ENCODE measurements at regions not wholly inside any gene's neighbourhood (a gene's known extent, or its start where the extent isn't known, plus 50 kb on each side); places are given as distances from the start of the nearest gene placed in this dataset.

DNA sequence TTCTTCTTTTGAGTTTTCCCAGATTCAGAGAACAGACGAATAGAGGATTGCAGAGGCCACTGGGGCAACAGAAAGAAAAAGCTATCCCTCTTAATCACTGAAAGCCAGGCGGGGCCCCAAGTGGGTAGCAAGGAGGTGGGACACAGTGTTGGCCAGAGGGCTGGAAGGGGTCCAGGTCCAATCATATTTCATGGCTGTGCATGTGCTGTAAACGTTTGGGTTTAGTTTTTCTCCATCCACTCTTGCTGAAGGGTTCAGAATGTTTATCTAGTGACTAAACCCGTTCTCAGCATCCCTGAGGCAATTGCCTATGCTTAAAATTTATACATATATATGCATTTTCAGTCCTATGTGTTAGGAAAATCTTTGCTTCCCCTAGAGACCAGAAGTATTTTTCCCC is 99.4 kb upstream of the EPHA4 start:
- H3K9me3 ChIP-seq (ENCODE audit: control insufficient read depth in 2 of 2, low read length in 2 of 2): no peaks in the 10 kb centered on the region
- no peak overlapping the region for H3K4me3 ChIP-seq (ENCODE audit: low read depth, low read length)
- H3K27me3 Mint-ChIP-seq: no peaks in the 10 kb centered on the region
- no peaks in the 10 kb centered on the region for H3K4me1 Mint-ChIP-seq
- H3K4me3 Mint-ChIP-seq: no peak overlapping the region
- DNase-seq (no peak), ATAC-seq (ENCODE audit: low read depth in 2 of 2) (no peak)
- no peaks in the 10 kb centered on the region for H3K36me3 ChIP-seq (ENCODE audit: control insufficient read depth, insufficient read depth, low read length)
- peaks cover 0 to 4% (median 0%) of the 10 kb centered on the region in 7 donors for H3K9me3 Mint-ChIP-seq
- no peaks in the 10 kb centered on the region for H3K27me3 ChIP-seq (ENCODE audit: control insufficient read depth, insufficient read depth, low read length)
- no peaks in the 10 kb centered on the region for H3K36me3 Mint-ChIP-seq
- no peaks in the 10 kb centered on the region for H3K4me1 ChIP-seq (ENCODE audit: control insufficient read depth, insufficient read depth, low read length, poor library complexity, severe bottlenecking)
- H3K27ac Mint-ChIP-seq: no peak overlapping the region
- H3K27ac ChIP-seq (ENCODE audit: insufficient read depth, low read length, poor library complexity, severe bottlenecking): no peak overlapping the region

DNA sequence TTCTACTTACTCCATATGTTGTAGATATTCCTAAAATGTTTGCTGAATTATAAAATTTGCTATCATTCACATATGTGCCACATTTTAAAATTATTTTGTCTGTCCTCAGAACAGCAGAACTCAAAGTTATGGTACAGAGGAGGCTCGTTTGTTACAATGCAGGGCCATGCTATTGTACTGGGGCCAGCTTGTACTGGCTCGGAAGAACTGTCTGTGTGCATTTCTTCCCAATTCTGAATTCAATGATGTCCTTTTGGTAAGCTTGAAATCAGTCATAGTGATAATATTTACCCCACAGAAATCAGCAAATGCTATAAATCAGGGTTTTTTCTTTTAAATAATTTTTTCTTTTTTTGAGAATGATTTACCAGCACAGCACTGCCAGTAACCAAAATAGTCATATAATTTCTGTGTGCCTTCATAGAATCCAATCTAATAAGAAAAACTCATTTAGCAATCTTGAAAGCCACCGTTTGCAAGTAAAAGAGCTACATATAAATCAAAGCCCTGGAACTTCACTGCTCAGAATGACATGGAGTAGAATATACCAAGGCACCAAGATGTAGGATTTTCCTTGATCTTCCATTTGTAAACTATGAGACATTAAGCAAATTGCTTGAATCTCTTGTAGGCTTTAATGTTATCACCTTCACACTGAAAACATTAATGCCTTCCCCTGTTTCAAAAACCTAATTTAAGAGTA is 90.7 kb upstream of the EPHA4 start:
- Histone ChIP-seq H3K4me1 (ENCODE audit: control insufficient read depth, insufficient read depth, low read length, poor library complexity, severe bottlenecking) (no peaks in the 10 kb centered on the region), H3K9me3 (ENCODE audit: control insufficient read depth in 2 of 2, low read length in 2 of 2) (no peaks in the 10 kb centered on the region), H3K27ac (ENCODE audit: insufficient read depth, low read length, poor library complexity, severe bottlenecking) (no peak overlapping the region), H3K36me3 (ENCODE audit: control insufficient read depth, insufficient read depth, low read length) (no peaks in the 10 kb centered on the region), H3K27me3 (ENCODE audit: control insufficient read depth, insufficient read depth, low read length) (no peaks in the 10 kb centered on the region), H3K4me3 (ENCODE audit: low read depth, low read length) (no peak overlapping the region)
- no peaks in the 10 kb centered on the region for H3K27me3 Mint-ChIP-seq
- H3K9me3 Mint-ChIP-seq: peaks cover 0 to 5% (median 3%) of the 10 kb centered on the region in 7 donors
- H3K4me3 Mint-ChIP-seq: no peak overlapping the region
- DNase-seq (no peak), ATAC-seq (ENCODE audit: low read depth in 2 of 2) (no peak)
- H3K36me3 Mint-ChIP-seq: no peaks in the 10 kb centered on the region
- no peaks in the 10 kb centered on the region for H3K4me1 Mint-ChIP-seq
- H3K27ac Mint-ChIP-seq: no peak overlapping the region

DNA sequence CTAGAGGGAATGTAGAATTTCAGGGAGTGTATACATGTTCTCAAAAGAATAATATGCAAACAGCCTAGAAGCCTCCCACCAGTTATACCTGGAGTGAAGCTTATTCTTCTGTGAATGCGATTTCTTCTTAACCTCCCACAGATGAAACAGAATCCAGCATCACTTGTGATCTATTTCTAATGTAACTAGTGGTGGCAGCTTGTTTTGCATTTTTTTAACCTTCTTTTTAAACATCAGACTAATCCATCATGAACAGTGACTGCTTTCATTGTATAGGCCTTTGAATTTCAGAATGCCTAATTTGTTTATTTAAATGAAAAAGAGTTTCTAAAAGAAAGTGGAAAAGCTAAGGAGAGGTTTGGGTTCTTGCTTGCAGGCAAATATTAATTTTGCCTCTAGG is 85.7 kb upstream of the EPHA4 start:
- no peak overlapping the region for H3K4me3 Mint-ChIP-seq
- Histone ChIP-seq H3K27ac (ENCODE audit: insufficient read depth, low read length, poor library complexity, severe bottlenecking) (no peak overlapping the region), H3K27me3 (ENCODE audit: control insufficient read depth, insufficient read depth, low read length) (no peaks in the 10 kb centered on the region), H3K4me3 (ENCODE audit: low read depth, low read length) (no peak overlapping the region), H3K36me3 (ENCODE audit: control insufficient read depth, insufficient read depth, low read length) (no peaks in the 10 kb centered on the region), H3K9me3 (ENCODE audit: control insufficient read depth in 2 of 2, low read length in 2 of 2) (no peaks in the 10 kb centered on the region), H3K4me1 (ENCODE audit: control insufficient read depth, insufficient read depth, low read length, poor library complexity, severe bottlenecking) (no peaks in the 10 kb centered on the region)
- DNase-seq (no peak), ATAC-seq (ENCODE audit: low read depth in 2 of 2) (no peak)
- H3K4me1 Mint-ChIP-seq: no peaks in the 10 kb centered on the region
- H3K36me3 Mint-ChIP-seq: no peaks in the 10 kb centered on the region
- no peaks in the 10 kb centered on the region for H3K27me3 Mint-ChIP-seq
- H3K9me3 Mint-ChIP-seq: peaks cover 0 to 5% (median 0%) of the 10 kb centered on the region in 7 donors
- no peak overlapping the region for H3K27ac Mint-ChIP-seq

DNA sequence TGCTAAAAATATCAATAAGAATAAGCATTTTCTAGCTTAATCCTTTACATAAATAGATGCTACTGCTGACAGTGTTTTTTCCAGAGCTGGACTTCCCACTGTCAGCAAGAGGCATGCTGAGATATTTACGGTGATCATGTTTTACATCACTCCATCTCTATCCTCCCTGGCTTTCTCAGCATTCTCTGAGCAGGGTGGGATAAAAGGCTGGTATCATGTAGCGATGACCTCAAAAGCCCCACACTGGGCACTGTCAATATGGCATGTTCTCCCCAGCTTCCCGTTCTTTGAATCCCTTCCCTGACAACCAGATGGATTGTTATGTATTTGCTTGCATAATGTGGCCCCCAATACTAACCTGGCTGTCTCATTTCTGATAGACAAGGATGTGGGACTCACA is 83.2 kb upstream of the EPHA4 start:
- H3K9me3 Mint-ChIP-seq: peaks cover 0 to 5% (median 0%) of the 10 kb centered on the region in 7 donors

DNA sequence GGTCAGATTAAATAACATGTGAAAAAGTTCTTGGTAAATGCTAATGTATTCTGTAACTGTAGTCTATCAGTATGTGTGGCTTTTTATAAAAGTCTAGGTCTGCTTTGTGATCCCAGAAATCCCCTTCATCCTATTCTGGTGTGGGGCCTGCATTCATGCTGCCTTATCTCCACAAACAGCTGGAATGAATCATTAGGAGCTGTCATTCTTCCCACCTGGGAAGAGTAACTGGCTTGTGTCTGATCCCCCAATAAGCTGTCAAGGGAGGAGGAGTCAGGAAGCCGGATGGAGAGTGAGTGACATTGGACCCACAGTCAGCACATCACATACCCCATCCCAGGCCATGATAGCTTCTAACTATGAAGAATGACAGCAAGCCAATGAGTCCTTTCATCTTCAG is 81.1 kb upstream of the EPHA4 start:
- ATAC-seq (ENCODE audit: low read depth in 2 of 2) (no peak), DNase-seq (no peak)
- peaks cover 2% of the 10 kb centered on the region for H3K27me3 Mint-ChIP-seq
- Histone ChIP-seq H3K27ac (ENCODE audit: insufficient read depth, low read length, poor library complexity, severe bottlenecking) (no peak overlapping the region), H3K9me3 (ENCODE audit: control insufficient read depth in 2 of 2, low read length in 2 of 2) (no peaks in the 10 kb centered on the region), H3K4me3 (ENCODE audit: low read depth, low read length) (no peak overlapping the region), H3K4me1 (ENCODE audit: control insufficient read depth, insufficient read depth, low read length, poor library complexity, severe bottlenecking) (no peaks in the 10 kb centered on the region), H3K36me3 (ENCODE audit: control insufficient read depth, insufficient read depth, low read length) (no peaks in the 10 kb centered on the region), H3K27me3 (ENCODE audit: control insufficient read depth, insufficient read depth, low read length) (no peaks in the 10 kb centered on the region)
- peaks cover 0 to 2% (median 0%) of the 10 kb centered on the region in 7 donors for H3K9me3 Mint-ChIP-seq
- H3K4me3 Mint-ChIP-seq: no peak overlapping the region
- H3K4me1 Mint-ChIP-seq: no peaks in the 10 kb centered on the region
- H3K27ac Mint-ChIP-seq: no peak overlapping the region
- H3K36me3 Mint-ChIP-seq: no peaks in the 10 kb centered on the region

More for the DNA sequence above, 83.2 kb upstream of the EPHA4 start:
- H3K27ac ChIP-seq (ENCODE audit: insufficient read depth, low read length, poor library complexity, severe bottlenecking): no peak overlapping the region
- H3K27me3 ChIP-seq (ENCODE audit: control insufficient read depth, insufficient read depth, low read length): no peaks in the 10 kb centered on the region
- H3K4me1 Mint-ChIP-seq: no peaks in the 10 kb centered on the region
- H3K36me3 Mint-ChIP-seq: no peaks in the 10 kb centered on the region
- H3K4me1 ChIP-seq (ENCODE audit: control insufficient read depth, insufficient read depth, low read length, poor library complexity, severe bottlenecking): no peaks in the 10 kb centered on the region
- DNase-seq: no peak
- no peak for ATAC-seq (ENCODE audit: low read depth in 2 of 2)
- no peak overlapping the region for H3K4me3 Mint-ChIP-seq
- H3K4me3 ChIP-seq (ENCODE audit: low read depth, low read length): no peak overlapping the region
- no peaks in the 10 kb centered on the region for H3K36me3 ChIP-seq (ENCODE audit: control insufficient read depth, insufficient read depth, low read length)
- no peaks in the 10 kb centered on the region for H3K27me3 Mint-ChIP-seq
- H3K27ac Mint-ChIP-seq: no peak overlapping the region
- no peaks in the 10 kb centered on the region for H3K9me3 ChIP-seq (ENCODE audit: control insufficient read depth in 2 of 2, low read length in 2 of 2)

DNA sequence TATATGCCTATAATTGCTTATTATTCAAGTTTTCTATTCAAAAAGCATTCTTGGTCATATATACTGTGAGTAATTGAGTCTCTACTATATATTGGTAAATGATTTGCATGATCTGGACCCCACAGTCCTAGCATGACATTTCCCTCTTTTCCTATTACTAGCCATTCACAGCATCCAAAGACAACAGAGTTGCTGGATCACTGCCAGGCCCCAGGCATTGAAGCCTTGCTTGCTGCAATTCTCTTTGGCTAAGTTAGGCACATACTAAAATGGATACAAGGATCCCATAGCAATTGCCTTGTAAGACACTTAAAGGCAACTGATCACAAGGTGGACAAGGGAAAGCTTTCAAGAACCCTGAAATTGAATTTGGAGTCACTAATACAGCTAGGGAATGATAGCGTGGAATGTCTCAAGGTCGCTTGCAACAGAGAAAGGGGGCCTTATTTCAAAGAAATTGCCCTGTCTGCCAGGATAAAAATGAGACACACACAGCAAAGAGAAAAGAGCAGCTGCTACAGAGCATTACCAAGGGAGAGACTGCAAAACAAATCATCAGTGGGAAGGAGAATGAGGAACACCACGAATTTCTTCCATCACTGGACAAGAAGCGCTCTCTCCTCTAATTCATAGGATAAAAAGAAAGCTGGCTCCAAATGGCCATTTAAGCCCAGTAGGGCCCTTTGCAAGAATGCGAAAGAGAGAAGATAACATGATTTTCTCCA is 77.1 kb upstream of the EPHA4 start:
- Histone ChIP-seq H3K36me3 (ENCODE audit: control insufficient read depth, insufficient read depth, low read length) (no peaks in the 10 kb centered on the region), H3K27me3 (ENCODE audit: control insufficient read depth, insufficient read depth, low read length) (no peaks in the 10 kb centered on the region), H3K27ac (ENCODE audit: insufficient read depth, low read length, poor library complexity, severe bottlenecking) (no peak overlapping the region), H3K4me3 (ENCODE audit: low read depth, low read length) (no peak overlapping the region), H3K4me1 (ENCODE audit: control insufficient read depth, insufficient read depth, low read length, poor library complexity, severe bottlenecking) (no peaks in the 10 kb centered on the region), H3K9me3 (ENCODE audit: control insufficient read depth in 2 of 2, low read length in 2 of 2) (no peaks in the 10 kb centered on the region)
- Mint-ChIP-seq H3K27me3 (peaks cover 4% of the 10 kb centered on the region), H3K4me1 (no peaks in the 10 kb centered on the region), H3K27ac (no peak overlapping the region), H3K9me3 (peaks cover 0 to 6% (median 3%) of the 10 kb centered on the region in 7 donors), H3K4me3 (no peak overlapping the region), H3K36me3 (no peaks in the 10 kb centered on the region)
- ATAC-seq (ENCODE audit: low read depth in 2 of 2) (no peak), DNase-seq (no peak)

DNA sequence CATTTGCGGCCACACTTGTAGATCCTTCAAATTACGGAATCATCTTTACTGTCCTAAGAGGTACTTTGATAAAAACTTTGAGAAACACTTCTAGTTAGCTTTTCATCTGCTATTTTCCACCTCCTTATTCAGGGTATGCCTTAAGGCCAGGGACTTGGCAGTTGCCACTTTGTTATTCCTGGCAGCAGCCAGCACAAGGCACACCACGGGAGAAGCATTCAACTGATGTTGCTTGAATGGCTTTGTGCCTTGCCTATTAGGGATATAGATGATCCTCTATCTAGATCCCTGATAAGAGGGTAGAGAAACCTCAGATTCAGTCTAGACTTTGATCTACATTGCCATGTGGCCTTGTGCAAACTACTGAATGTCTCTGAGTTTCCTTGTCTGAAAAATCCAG is 70.3 kb upstream of the EPHA4 start:
- Mint-ChIP-seq H3K36me3 (no peaks in the 10 kb centered on the region), H3K4me1 (no peaks in the 10 kb centered on the region), H3K4me3 (no peak overlapping the region), H3K27me3 (no peaks in the 10 kb centered on the region), H3K27ac (no peak overlapping the region), H3K9me3 (peaks cover 4 to 7% (median 5%) of the 10 kb centered on the region in 7 donors)
- Histone ChIP-seq H3K27ac (ENCODE audit: insufficient read depth, low read length, poor library complexity, severe bottlenecking) (no peak overlapping the region), H3K9me3 (ENCODE audit: control insufficient read depth in 2 of 2, low read length in 2 of 2) (no peaks in the 10 kb centered on the region), H3K36me3 (ENCODE audit: control insufficient read depth, insufficient read depth, low read length) (no peaks in the 10 kb centered on the region), H3K4me1 (ENCODE audit: control insufficient read depth, insufficient read depth, low read length, poor library complexity, severe bottlenecking) (no peaks in the 10 kb centered on the region), H3K27me3 (ENCODE audit: control insufficient read depth, insufficient read depth, low read length) (no peaks in the 10 kb centered on the region), H3K4me3 (ENCODE audit: low read depth, low read length) (no peak overlapping the region)
- ATAC-seq (ENCODE audit: low read depth in 2 of 2) (no peak), DNase-seq (no peak)
